HG03457 (cell line): ENCODE measurements at regions not wholly inside any gene's neighbourhood (a gene's known extent, or its start where the extent isn't known, plus 50 kb on each side); places are given as distances from the start of the nearest gene placed in this dataset.
A peak's percentile ranks its signal among the peaks of the same experiment; 100 is the strongest.
"Not testable (repeated sequence)": the region's sequence is repeated elsewhere in the genome, so short reads cannot be mapped to it uniquely, and the experiment has no call there.

Source experiments
- ATAC-seq: cut with Tn5 transposase; IDR thresholded peaks from one replicate; pipeline ENCODE4 v1.9.1; 2021; ENCODE audit warnings: moderate number of reproducible peaks; ENCODE audit not compliant: unreplicated experiment

DNA sequence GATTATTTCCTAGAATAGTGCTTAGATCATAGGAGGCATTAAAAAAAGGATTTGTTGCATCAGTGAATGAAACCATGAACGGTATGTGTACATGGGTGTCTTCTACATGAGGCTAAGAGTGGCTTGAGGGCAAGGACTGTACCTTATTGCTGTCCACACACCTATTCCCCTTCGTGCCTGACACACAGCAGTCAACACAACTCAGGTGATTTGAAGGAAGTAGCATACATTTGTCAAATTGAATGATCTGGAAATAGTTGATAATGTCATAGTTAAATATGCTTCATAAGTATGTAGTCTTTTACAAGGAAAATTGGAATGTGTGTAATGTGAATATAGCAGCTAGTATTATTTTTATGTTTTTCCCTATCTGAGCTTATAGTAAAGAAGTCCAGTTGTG lies 189.0 kb upstream of the DAB1 start:
- no peak for ATAC-seq

DNA sequence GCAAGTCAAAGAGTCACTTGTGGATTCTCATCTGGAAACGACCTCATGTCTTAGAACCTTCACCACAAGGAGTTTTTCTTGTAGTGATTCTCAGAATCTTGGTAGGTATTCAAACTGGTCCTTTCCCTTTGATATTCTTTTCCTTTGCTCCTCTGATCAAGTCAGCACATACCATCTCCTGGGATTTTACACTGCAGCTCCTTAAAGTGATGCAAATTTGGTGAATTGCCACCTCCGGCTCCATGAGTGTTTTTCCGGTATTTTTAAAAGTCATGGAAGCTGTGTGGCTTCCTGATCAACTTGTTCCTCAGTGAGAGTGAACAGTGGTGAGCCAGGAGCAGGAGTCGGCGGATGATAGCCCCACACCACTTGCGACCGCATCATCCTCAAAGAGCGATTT lies 182.1 kb upstream of the DAB1 start:
- ATAC-seq, result no peak

DNA sequence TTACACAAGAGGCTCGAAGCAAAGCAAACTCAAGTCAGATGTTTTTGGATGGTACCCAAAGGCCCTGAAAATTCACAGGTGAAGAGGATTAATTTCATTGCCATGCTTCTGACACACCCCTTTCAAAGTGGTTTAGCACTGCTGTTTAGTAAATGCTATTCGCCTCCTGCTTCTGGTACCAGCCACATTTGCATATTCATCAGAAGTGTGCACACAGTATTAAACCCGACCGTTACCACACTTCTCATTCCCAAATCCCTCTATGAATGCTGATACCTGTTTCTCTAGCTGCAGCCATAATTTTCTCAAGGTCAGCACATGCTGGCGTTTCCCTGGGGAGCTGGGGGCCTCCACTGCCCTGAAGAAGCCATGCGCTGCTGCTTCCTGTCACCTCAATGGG lies 179.8 kb upstream of the DAB1 start:
- ATAC-seq, result no peak

DNA sequence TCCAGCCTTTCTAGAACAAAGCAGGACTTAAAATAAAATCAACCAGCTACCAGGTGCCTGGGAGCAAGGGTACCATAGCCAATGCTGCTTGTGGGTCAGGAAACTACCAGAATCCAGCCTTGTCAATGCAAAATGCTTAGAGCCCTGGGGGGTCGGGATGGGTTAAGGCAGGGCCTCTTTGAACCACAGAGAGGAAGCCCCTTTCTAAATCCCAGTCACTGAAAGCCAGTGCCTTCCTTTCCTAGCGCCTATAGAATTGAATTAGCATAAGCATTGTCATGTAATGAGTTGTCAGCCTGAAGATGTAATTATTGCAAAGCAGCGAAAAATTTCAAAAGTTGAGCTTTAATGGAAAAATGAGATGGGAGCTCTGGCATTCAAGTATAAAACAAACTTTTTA lies 176.6 kb upstream of the DAB1 start:
- no peak for ATAC-seq

DNA sequence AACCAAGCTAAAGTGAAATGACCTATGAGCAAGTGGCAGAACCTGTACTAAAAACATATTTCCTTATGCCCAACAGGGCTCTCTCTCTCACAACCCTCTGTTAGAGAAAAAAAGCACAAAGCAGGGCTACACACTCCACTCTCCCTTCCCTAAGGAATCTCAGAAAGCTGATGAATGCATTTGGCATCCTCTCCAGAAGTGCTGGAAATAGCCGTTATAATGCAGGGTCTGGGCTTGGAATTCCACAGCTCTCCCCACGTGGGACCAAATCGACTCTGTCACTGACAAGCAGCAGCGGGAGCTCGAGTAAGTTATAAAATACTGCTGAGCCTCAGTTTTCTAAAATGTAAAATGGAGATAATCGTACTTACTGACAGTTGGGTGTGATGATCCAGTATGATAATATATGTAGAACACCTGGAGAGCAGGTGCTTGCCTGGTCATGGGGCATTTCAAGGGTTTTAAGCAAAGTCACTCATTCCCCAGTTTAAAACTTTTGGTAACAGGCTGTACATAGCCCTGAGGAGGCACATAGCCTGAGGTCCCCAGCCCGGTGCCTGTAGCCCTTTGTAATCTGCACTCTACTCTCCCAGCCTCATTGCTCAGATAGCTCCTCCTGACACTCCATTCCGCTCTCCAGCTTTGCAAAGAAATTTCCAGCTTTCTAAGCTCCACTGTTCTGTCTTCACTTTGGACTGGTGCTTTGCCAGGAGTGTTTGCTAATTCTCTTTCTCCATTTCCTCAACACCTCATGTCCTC lies 175.6 kb upstream of the DAB1 start:
- no peak for ATAC-seq

DNA sequence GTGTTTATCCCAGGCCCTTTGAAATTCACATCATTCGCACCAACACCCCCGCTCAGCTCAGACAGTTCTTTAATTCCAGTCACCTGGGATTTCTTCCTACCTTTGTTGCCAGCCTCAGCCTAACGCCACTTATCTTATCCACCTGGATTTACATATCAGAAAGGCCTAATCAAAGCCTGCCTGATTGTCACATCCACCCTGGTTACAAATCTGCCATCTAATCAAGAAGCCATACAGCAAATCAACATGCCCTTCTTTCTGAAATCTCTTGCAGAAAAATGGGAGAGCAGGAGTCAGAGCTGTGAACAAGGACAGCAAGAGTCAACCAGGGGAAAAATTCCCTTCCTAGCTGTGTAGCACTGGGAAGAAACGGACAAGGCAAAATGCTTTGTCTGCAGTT lies 173.2 kb upstream of the DAB1 start:
- no peak for ATAC-seq

DNA sequence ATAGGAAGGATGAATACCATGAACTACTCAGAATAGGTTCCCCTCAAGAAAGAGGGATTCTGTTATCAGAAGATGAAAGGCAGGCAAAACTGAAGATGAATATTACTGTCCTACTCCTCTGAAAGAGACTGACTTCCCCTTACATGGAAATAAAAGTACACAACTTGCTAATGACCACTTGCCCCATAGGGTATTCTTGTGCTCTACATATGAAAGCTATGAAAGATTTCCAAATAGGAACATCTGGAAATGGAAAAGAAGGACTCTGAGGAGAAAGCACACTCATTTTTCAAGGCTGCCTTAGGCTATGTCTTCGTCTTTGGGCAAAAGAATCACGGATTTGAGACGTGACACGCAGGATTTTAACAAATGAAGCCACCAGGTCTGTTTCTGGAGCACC lies 170.1 kb upstream of the DAB1 start:
- ATAC-seq, result no peak

DNA sequence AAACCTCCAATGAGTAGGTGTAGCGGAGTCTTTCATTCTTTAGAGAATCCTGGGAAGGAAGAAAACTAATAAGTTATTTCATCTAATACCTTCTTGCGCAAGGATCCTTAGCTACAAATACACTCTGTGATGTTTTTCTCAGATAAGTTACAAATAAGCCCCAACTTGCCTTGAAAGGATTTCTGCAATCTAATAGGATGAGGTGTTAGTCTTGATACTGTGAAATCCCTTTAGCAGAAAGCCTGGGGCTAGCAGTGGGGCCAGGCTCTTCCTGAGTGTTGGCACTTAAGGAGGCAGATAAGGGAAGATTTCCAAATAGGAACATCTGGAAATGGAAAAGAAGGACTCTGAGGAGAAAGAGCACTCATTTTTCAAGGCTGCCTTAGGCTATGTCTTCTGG lies 168.0 kb upstream of the DAB1 start:
- no peak for ATAC-seq

DNA sequence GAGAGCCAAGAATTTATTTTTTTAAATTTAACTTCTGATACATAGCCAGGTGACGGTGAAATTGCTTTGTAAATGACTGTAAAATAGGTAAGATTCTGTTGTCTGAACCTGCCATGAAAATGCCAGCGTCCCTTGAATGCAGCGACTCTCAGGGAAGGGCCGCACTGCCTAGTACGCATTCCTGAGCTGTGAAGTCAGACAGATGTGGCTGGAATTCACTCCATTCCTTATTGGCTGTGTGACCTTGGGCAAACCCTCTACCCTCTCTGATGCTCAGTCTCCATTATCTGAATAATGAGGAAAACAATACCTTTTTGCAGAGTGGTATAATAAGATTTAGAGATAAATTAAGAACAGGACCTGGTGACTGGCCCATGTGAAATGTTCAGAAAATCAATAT lies 167.1 kb upstream of the DAB1 start:
- no peak for ATAC-seq

DNA sequence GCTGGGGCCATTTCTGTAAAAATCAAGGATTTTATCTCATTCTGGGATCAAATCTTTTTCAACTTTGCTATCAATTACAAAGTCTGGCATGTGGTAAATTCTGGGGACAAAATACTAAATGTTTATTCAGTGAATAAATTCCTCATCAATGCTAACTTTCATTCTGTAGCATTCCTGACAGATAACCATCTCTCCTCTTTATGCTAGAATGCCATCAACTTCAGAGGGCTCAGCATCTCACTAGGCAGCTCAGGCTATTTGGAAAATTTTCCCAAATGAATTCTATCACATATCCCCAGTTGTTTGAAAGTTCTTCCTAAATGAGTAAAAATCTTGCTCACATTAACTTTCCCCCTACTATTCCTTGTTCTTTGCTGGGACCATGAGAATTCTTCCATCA lies 163.0 kb upstream of the DAB1 start:
- no peak for ATAC-seq

DNA sequence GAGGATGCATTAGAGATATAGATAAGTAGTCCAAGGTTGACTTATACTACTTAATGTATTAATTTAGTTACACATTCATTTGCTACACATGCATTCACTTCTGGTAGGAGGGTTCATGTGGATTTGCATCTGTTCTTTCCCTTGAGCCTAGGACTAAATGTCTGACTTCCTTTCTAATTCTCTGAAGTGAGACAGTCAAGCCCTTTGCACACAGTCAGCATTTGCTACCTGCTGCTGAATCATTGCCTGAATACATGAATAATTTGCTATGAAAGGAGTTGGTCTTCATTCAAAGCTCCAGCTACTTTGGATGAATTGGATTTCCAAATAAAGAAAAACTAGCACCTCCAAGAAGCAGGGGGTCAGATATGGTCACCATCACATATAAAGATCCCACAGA lies 154.8 kb upstream of the DAB1 start:
- ATAC-seq, result no peak

DNA sequence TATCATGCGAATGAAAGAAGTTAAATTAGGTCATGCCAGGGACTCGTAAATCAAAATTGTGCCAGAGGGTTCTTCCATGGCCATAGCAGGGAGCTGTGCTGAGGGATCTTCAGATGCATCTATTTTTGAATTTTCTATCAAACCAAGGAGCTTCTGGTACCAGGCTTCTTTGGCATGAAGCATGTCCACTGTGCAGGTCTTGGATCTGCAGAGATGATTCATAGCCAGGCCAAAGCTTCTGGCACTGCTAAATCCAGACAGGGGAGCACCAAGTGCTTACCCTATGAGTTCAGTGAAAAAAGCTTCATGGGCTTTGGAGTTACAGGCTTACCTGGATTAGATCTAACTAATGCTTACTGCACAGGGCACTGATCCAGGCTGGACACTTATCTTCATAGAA lies 154.2 kb upstream of the DAB1 start:
- ATAC-seq, result no peak

DNA sequence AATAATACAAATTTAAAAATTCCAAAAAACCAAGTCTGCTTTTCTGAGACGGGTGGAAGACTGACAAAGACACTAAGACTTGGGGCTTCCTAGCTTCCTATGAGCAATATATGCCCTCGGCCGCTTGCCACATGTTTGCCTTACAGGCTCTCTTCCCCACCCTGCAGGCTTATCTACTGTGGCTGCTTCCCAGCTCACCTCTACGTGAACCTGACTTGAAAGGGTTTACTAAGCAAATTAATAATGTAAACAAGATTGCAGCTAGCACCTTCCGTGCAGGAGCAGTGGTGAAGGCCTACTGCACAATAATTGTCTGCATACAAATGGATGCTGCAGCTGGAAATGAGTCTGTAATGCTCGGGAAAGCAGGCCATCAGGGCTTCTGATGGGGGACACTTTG lies 152.9 kb upstream of the DAB1 start:
- ATAC-seq, result no peak

DNA sequence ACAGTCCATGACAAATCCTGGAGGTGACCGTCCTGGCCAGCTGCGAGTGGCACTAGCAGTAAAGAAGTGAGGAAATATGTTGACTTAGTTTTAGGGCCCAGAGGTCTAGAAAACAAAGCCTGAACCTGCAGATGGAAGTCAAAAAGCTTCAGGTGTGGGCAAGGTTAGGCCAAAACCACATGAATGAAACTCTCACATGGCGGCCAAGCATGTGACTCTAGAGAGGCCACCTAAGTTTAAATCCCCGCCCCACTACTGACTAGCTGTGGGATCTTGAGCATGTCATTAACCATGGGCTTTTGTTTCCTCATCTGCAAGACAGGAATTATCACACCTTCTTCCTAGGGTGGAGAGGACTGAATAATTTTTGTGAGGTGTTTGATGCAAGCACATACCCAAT lies 148.2 kb upstream of the DAB1 start:
- ATAC-seq, result no peak

DNA sequence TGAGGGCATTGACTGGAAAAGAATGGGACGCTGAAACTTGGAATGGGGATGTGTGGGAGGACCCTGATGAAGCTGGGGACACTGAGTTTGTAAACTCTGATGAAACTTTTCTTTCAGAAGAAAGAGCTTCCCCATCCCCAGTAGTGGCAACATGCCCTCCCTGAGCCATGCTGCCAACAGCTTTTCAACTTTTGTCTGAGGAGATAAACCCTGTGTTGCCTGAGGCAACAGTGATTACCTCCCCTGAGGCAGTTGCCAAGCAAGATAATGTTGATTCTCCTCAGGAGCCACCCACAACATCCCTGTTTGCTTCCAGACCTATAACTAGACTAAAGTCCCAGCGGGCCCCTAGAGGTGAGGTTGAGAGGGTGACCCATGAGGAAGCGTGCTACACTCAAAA lies 134.2 kb upstream of the DAB1 start:
- ATAC-seq, result not testable (repeated sequence)

DNA sequence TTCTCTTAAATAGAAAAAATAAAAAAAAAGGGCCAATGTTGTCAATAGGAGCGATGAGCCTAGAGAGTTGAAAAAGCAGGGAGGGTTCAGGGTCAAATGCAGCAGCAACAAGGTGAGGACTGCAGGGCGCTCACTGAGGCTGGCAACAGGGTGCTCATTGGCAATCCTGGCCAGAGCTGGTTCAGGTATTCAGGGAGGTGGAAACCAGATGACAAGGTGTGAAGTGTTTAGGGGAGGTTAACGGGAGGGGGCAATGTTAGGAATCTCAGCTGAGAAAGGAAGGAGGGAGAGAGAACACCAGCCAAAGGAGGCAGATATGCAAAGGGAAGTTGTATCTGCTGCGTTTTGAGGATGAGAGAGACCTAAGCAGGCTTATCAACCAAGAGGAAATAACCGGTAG lies 129.8 kb upstream of the DAB1 start:
- ATAC-seq, result no peak

DNA sequence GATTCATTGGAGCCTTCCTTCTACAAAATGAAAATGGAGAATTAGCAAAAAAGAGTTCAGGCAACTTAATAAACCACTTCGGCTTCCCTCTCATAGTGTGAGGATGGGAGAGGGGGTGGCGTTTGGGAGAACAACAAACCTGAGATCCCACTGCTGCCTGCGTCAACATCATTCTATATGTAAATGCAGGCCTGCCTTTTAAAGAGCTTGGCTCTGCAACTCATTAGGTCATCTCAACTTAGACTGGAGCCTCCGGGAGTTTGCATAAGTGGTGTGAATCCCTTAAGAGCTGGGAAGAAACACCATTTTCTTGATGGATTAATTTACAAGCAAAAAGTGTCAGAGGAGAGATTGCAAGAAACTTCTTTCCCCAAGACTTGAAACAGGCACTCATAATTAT lies 127.6 kb upstream of the DAB1 start:
- ATAC-seq, result no peak

DNA sequence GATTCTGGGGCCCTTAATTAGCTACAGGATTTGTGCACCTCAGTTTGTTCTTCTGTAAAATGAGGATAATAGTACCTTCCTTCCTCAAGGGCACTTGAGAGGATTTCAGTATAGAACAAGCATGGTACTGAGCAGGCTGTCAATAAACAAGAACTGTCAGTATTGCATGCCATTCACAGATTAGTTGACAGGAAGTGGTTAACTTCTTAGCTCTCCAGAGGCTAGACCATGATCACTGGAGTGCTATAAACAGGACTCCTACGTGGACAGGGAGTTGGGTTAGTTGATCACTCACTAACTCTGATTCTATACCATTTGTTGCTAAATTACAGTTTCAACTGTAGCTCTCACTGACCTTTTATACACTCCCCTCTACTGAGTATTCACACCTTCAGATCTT lies 126.2 kb upstream of the DAB1 start:
- peak; percentile 62 for ATAC-seq

DNA sequence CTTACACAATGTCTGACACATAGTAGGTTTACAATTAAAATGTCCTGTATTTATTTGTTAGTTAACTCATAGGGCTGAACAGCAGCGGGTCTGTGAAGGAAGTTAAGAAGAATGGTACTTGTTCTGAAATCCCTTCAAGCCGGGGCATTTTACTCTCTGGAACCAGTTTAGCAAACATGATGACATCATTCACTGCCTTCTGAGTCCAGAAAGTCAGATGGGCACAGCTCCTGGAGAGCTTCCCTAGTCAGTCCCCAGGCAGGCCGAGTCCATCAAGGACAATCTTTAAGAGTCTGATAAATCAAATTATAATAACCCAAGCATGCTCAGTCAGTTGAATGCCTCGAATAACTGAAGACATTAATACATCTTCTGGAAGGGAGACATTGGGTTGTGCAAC lies 125.4 kb upstream of the DAB1 start:
- no peak for ATAC-seq

DNA sequence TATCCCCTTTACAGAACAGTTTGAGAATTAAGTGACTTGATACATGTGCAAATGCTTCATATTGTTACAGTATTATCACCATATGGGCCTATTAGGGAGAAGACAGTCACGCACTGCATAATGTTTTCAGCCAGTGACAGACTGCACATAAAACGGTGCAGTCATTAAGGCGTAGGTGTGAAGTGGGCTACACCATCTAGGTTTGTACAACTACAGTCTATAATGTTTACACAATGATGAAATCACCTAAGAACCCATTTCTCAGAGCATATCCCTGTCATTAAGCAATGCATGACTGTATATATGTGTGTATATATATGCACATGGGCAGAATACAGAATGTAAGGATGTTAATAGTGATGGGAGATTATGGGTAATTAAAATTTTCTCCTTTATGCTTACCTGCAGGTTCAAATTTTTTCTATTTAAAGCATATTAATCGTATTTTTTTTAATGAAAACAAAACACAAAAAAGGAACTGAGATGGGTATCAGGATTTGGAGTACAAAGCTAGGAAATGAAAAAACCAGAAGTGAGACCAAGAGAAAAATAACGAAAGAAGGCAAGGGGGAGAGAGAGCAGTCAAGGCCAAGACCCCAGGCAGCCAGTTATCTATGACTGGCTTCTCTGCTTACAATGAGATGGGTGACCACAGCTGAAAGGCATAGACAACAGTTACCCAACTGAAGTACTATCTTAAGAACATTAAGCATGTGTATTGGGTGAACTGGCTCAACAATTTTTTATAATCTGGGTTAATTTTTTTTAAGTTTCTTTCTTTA lies 122.9 kb upstream of the DAB1 start:
- ATAC-seq, result no peak

DNA sequence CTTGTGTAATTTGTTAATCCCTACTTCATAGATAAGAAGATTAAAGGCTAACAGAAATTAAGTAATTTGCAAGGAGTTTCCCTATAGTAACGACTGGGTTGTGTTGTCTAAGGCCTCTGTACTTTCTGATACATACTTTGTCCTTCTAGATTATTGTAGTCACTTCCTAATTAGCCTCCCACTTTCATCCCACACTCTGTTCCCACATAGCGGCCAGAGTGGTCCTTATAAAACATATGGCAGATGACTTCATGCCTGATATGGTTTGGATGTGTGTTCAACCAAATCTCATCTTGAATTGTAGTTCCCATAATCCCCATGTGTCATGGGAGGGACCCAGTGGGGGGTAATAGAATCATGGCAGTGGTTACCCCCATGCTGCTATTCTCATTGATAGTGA lies 120.5 kb upstream of the DAB1 start:
- no peak for ATAC-seq

DNA sequence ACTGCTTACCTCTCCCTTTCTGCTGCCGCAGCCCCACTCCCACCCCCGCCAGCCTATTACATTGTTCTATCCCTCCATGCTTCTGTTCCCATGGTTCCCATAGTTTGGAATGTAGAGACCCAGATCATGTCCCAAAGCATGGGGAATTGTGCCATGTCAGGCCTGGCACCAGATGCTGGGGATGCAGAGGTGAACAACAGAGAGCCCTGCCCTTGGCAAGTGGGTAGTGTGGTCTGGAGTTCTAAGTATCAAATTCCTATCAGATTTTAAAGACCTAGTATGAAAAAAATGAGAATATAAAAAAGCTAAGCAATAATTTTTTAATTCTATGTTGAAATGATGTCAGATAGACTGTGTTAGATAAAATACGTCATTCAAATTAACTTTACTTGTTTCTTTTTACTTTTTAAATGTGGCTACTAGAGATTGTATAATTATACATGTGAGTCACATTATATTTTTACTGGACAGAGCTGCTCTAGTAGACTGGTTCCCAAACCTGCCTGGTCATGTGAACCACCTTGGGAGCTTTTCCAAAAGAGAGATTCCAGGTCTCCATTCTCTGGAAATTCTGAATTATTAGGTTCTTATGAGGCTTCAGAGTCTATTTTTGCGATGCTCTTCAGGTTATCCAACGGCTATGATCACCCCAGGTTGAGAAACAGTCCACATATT lies 113.0 kb upstream of the DAB1 start:
- no peak for ATAC-seq
